ENCODE measurements at regions not wholly inside any gene's neighbourhood (a gene's known extent, or its start where the extent isn't known, plus 50 kb on each side); places are given as distances from the start of the nearest gene placed in this dataset.

GRCh38 chr2:115946341-115946740, 1503.9 kb downstream of the DPP10 start (continued):
- TF ChIP-seq ZNF532 (CRISPR knock-in tag; IDR thresholded peaks at IDR 0.05; ENCODE audit: borderline replicate concordance) (no peak), TP53 (CRISPR knock-in tag; IDR thresholded peaks at IDR 0.05) (no peak), ZNF138 (CRISPR knock-in tag; conservative IDR thresholded peaks at IDR 0.05) (no peak), USF1 (CRISPR knock-in tag; IDR thresholded peaks at IDR 0.05) (no peak), ERG (CRISPR knock-in tag; IDR thresholded peaks at IDR 0.05) (no peak), ZNF281 (CRISPR knock-in tag; IDR thresholded peaks at IDR 0.05) (no peak), ELF4 (CRISPR knock-in tag; IDR thresholded peaks at IDR 0.05; ENCODE audit: low read depth) (no peak), FOXK1 (CRISPR knock-in tag; IDR thresholded peaks at IDR 0.05) (no peak)

- ATAC-seq (no peak), DNase-seq (ENCODE audit: low spot score) (no peak)
- H3K27ac Mint-ChIP-seq, result no peak overlapping the region
- H3K9me3 Mint-ChIP-seq, result peaks cover 52% of the 10 kb centered on the region
- CTCF ChIA-PET, result no interaction called here
- no peaks in the 10 kb centered on the region for H3K4me1 Mint-ChIP-seq
- H3K36me3 Mint-ChIP-seq, result peaks cover 7% of the 10 kb centered on the region; the same call in 1 of the 2 replicates
- POLR2A ChIA-PET, result no interaction called here
- no peaks in the 10 kb centered on the region for H3K27me3 Mint-ChIP-seq (ENCODE audit: low read depth)
- no peak overlapping the region for H3K4me3 Mint-ChIP-seq
- no peak for TF ChIP-seq ZNF138 (CRISPR knock-in tag; conservative IDR thresholded peaks at IDR 0.05)
- TF ChIP-seq GTF2I (CRISPR knock-in tag; conservative IDR thresholded peaks at IDR 0.05), result no peak
- no peak for TF ChIP-seq ARID4B (CRISPR knock-in tag; IDR thresholded peaks at IDR 0.05; ENCODE audit: borderline replicate concordance)
- no peak for TF ChIP-seq ZSCAN18 (CRISPR knock-in tag; IDR thresholded peaks at IDR 0.05)
Measured at GRCh38 chr2:115946891-115947290, 1504.5 kb downstream of the DPP10 start.
